Heart right ventricle (tissue), 16 donors: ENCODE measurements at regions not wholly inside any gene's neighbourhood (a gene's known extent, or its start where the extent isn't known, plus 50 kb on each side); places are given as distances from the start of the nearest gene placed in this dataset.

Source experiments
- ATAC-seq, 8 donors: fragments of 200-7000 bp; cut with Tn5 transposase; one replicate each; pipeline ENCODE4 v1.9.1; 2020; ENCODE audit warnings: mild to moderate bottlenecking in 8 of 8, moderate library complexity in 8 of 8, moderate number of reproducible peaks in 1 of 8
- DNase-seq, 2 donors: peaks; one replicate each; pipeline ENCODE4 v3.0.0-alpha.2; 2020
- H3K27ac ChIP-seq, 10 donors: fragments of 200-600 bp; sonication (generic) in 2 of 10; one replicate each; pipeline versions ENCODE4 v1.5.0 to v1.8.0; 2020 to 2022; ENCODE audit warnings: mild to moderate bottlenecking in 3 of 10
- H3K27me3 ChIP-seq, 7 donors: fragments of 200-600 bp; one replicate each; pipeline ENCODE4 v1.8.0; 2021 to 2022; ENCODE audit warnings: mild to moderate bottlenecking in 2 of 7
- H3K36me3 ChIP-seq, 9 donors: fragments of 200-600 bp; sonication (generic) in 1 of 9; one replicate each; pipeline versions ENCODE4 v1.5.0 to v1.8.0; 2020 to 2022; ENCODE audit warnings: mild to moderate bottlenecking in 2 of 9
- H3K4me1 ChIP-seq, 9 donors: fragments of 200-600 bp; sonication (generic) in 1 of 9; one replicate each; pipeline versions ENCODE4 v1.5.0 to v1.8.0; 2020 to 2022; ENCODE audit warnings: mild to moderate bottlenecking in 4 of 9
- H3K4me3 ChIP-seq, 10 donors: fragments of 200-600 bp; sonication (generic) in 2 of 10; one replicate each; pipeline versions ENCODE4 v1.5.0 to v1.8.0; 2020 to 2022; ENCODE audit warnings: mild to moderate bottlenecking in 7 of 10, moderate library complexity in 2 of 10
- H3K9me3 ChIP-seq, 11 donors: fragments of 200-600 bp in 10 of 11; sonication (generic) in 2 of 11; one replicate each; pipeline versions ENCODE4 v1.5.0 to v1.8.0; 2013 to 2022; ENCODE audit warnings: mild to moderate bottlenecking in 2 of 11, control low read depth in 1 of 11, moderate library complexity in 1 of 11
- WGBS, 2 donors: extraction: QIAGEN DNeasy Blood & Tissue Kit; methylation state at CpG; one replicate each; pipeline ENCODE4 v1.1.7; 2013; ENCODE audit warnings: inconsistent platforms in 1 of 2; 5-methylcytosine and 5-hydroxymethylcytosine counted together
- intact Hi-C, 10 donors: fragments of 100-400 bp; cut with DNase I; formaldehyde crosslinking; loops; one replicate each; pipeline versions ENCODE4 v1.11.1 to v1.14.2; 2022
- TF ChIP-seq, protein P1 (sequence below), 9 donors: fragments of 200-600 bp; sonication (generic) in 2 of 9; IDR thresholded peaks; one replicate each; pipeline versions ENCODE4 v1.5.0 to v1.8.0; 2021 to 2022; ENCODE audit warnings: antibody characterized with exemption in 9 of 9, mild to moderate bottlenecking in 5 of 9, moderate library complexity in 1 of 9
- donor health status: Arrhythmogenic right ventricular cardiomyopathy.
- donor health status: ischemic (EF 13 %, LVEDD 7.1; RV severe dilation, severe dysfunction).
- donor health status: healthy with polysubstance abuse.
- donor health status: DM: no; HTN: yes; CAD: no.
- donor health status: DM: no; HTN: no; CAD: no.
- donor health status: ischemic (EF 25% LVEDD 6.9; RV normal size, moderate dysfunction).
- donor health status: ischemic (EF 25% LVEDD 5.7; RV mildly dilated, moderate dysfunction).
- donor health status: healthy.
- donor health status: DM: yes; HTN: yes; CAD: no.
- donor health status: Ischemic cardiomyopathy.
- donor health status: ischemic (EF 35%, LVEDD 5.7; RV mildly dilated, moderate dysfunction).
- donor health status: nonischemic (EF 11% LVEDD 7.7; RV severe dilation, severe dysfunction).
- donor health status: DM: yes; HTN: yes; CAD: no.
- donor health status: PGD.
- donor health status: ischemic (EF 29% LVEDD 5.4; RV normal size, mild dysfunction).
- donor health status: nonischemic (EF 23%, LVEDD 6.1; RV moderate dilation, normal function).

GRCh38 chr6:169157197-169158148, 96.2 kb downstream of the THBS2 start:
- Histone ChIP-seq H3K36me3 (no peaks in the 10 kb centered on the region), H3K27ac (peak overlapping the region in 7 of 10 donors; percentile 9 to 79 (median 61)), H3K9me3 (no peaks in the 10 kb centered on the region), H3K4me3 (peak overlapping the region in 1 of 10 donors; percentile 20), H3K4me1 (peaks cover 6 to 27% (median 21%) of the 10 kb centered on the region in 9 donors), H3K27me3 (peaks cover 0 to 3% (median 0%) of the 10 kb centered on the region in 7 donors)
- ATAC-seq (peak in 2 of 8 donors; percentile 13 to 23), DNase-seq (no peak)
- TF ChIP-seq, protein P1, sequence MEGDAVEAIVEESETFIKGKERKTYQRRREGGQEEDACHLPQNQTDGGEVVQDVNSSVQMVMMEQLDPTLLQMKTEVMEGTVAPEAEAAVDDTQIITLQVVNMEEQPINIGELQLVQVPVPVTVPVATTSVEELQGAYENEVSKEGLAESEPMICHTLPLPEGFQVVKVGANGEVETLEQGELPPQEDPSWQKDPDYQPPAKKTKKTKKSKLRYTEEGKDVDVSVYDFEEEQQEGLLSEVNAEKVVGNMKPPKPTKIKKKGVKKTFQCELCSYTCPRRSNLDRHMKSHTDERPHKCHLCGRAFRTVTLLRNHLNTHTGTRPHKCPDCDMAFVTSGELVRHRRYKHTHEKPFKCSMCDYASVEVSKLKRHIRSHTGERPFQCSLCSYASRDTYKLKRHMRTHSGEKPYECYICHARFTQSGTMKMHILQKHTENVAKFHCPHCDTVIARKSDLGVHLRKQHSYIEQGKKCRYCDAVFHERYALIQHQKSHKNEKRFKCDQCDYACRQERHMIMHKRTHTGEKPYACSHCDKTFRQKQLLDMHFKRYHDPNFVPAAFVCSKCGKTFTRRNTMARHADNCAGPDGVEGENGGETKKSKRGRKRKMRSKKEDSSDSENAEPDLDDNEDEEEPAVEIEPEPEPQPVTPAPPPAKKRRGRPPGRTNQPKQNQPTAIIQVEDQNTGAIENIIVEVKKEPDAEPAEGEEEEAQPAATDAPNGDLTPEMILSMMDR (IDR thresholded peaks at IDR 0.05) = no peak
- 57 to 59% methylated on average over 22 of the region's 22 CpGs for WGBS, 2 donors
- intact Hi-C loops = no loop called here

DNA sequence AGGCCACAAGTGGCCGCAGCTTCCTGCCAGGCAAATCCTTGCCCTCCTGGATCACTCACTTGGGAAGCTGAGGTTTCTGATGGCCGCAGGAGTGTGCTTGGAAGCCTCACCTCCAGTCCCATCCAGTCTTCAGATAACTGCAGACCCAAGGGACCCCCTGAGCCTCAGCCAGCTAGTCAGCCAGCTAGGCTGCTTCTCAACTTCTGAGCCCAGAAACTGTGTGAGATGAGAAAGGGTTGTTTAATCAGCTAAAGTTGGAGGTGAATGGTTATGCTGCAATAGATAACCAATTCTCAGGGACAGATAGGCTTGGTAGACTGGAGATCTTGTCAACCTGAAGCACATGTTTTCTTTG, 96.9 kb downstream of the THBS2 start:
- TF ChIP-seq, protein P1 (IDR thresholded peaks at IDR 0.05) = no peak
- DNase-seq (no peak), ATAC-seq (no peak)
- no peaks in the 10 kb centered on the region for H3K9me3 ChIP-seq
- intact Hi-C loops = no loop called here
- 78 to 83% methylated on average over 2 of the region's 2 CpGs for WGBS, 2 donors
- no peaks in the 10 kb centered on the region for H3K36me3 ChIP-seq
- peaks cover 0 to 3% (median 0%) of the 10 kb centered on the region in 7 donors for H3K27me3 ChIP-seq
- H3K27ac ChIP-seq = peak overlapping the region in 3 of 10 donors; percentile 31 to 67 (median 32)
- H3K4me3 ChIP-seq = no peak overlapping the region
- peaks cover 6 to 27% (median 21%) of the 10 kb centered on the region in 9 donors for H3K4me1 ChIP-seq

DNA sequence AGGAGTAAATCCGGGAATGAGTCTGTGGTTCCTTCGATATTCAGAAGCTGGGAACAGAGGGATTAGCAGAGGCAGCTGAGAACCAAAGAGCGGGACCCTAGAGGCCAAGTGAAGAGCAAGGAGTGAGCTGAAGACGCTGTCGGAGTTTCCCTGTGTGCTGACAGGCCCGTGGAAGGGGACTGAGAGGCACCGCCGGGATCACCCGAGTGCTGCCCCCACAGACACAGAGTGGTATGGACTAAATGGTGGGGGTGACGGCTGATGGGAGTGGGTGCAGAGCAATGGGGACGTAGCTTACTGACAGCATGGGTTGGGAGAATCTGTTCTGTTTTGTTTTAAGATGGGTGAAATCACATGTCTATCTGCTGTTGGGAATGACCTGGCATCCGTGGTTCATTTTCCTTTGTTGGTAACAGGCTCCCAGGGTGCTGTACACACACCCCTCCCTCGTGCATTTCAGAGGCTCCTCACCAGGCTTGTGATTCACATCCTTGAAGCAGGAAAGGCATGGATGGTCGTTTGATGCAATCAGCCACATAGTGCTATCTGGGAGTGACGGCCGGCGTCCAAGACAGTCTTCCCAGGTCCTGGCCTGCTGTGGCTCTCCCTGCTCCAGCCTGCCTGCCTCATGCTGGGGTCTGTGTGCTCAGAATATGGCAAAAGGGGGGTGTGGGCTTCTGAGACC, 97.4 kb downstream of the THBS2 start:
- Histone ChIP-seq H3K36me3 (no peaks in the 10 kb centered on the region), H3K27ac (peak overlapping the region in 2 of 10 donors; percentile 31 to 54), H3K27me3 (peaks cover 0 to 3% (median 0%) of the 10 kb centered on the region in 7 donors), H3K4me1 (peaks cover 6 to 27% (median 21%) of the 10 kb centered on the region in 9 donors), H3K4me3 (no peak overlapping the region), H3K9me3 (peaks cover 0 to 1% (median 0%) of the 10 kb centered on the region in 11 donors)
- DNase-seq (no peak), ATAC-seq (peak in 4 of 8 donors; percentile 33 to 80 (median 39))
- intact Hi-C loops = no loop called here
- TF ChIP-seq, protein P1 (IDR thresholded peaks at IDR 0.05) = no peak
- WGBS, 2 donors = 73 to 81% methylated on average over 17 of the region's 17 CpGs

GRCh38 chr6:169155481-169155880, 98.2 kb downstream of the THBS2 start:
- peaks cover 0 to 3% (median 0%) of the 10 kb centered on the region in 7 donors for H3K27me3 ChIP-seq
- ATAC-seq = no peak
- peaks cover 6 to 27% (median 21%) of the 10 kb centered on the region in 9 donors for H3K4me1 ChIP-seq
- no peak overlapping the region for H3K4me3 ChIP-seq
- no peak overlapping the region for H3K27ac ChIP-seq
- 91 to 93% methylated on average over 7 of the region's 7 CpGs for WGBS, 2 donors
- intact Hi-C loops = no loop called here
- TF ChIP-seq, protein P1 (IDR thresholded peaks at IDR 0.05) = no peak
- H3K36me3 ChIP-seq = no peaks in the 10 kb centered on the region
- DNase-seq = no peak
- H3K9me3 ChIP-seq = peaks cover 0 to 9% (median 0%) of the 10 kb centered on the region in 11 donors
